HG03095 (cell line): ENCODE measurements at regions not wholly inside any gene's neighbourhood (a gene's known extent, or its start where the extent isn't known, plus 50 kb on each side); places are given as distances from the start of the nearest gene placed in this dataset.

ENCODE experiments used
- ATAC-seq: cut with Tn5 transposase; IDR thresholded peaks from one replicate; pipeline ENCODE4 v1.9.1; 2021; ENCODE audit warnings: moderate library complexity; ENCODE audit not compliant: unreplicated experiment

- no peak for ATAC-seq
Observed at GRCh38 chr14:30484201-30484600, 74.8 kb upstream of the G2E3 start.

GRCh38 chr14:30484976-30485375 lies 74.0 kb upstream of the G2E3 start:
- ATAC-seq = no peak

GRCh38 chr14:30496852-30497251 lies 62.1 kb upstream of the G2E3 start:
- ATAC-seq = no peak

GRCh38 chr14:30499358-30499757 lies 59.6 kb upstream of the G2E3 start:
- no peak for ATAC-seq

- ATAC-seq = no peak
Observed at GRCh38 chr14:30500222-30500621, 58.7 kb upstream of the G2E3 start.

GRCh38 chr14:30507209-30507608 lies 51.7 kb upstream of the G2E3 start:
- no peak for ATAC-seq
